Activated naive CD8-positive, alpha-beta T cell treated with anti-CD3 and anti-CD28 coated beads, Interleukin-2, amount 50 U/mL, for 24 hours (primary cell): ENCODE measurements at regions not wholly inside any gene's neighbourhood (a gene's known extent, or its start where the extent isn't known, plus 50 kb on each side); places are given as distances from the start of the nearest gene placed in this dataset.

Experiments
- ATAC-seq: fragments of 150-1000 bp; cut with Tn5 transposase; one replicate; pipeline ENCODE4 v1.10.0; 2021
- DNase-seq: peaks from one replicate; pipeline ENCODE4 v3.0.0; 2021
- H3K27ac Mint-ChIP-seq: one replicate; pipeline ENCODE4 v1.8.0; 2021; ENCODE audit warnings: mild to moderate bottlenecking, mixed read lengths
- H3K27me3 Mint-ChIP-seq: one replicate; pipeline ENCODE4 v1.8.0; 2021; ENCODE audit warnings: mixed read lengths
- H3K36me3 Mint-ChIP-seq: one replicate; pipeline ENCODE4 v1.8.0; 2021; ENCODE audit warnings: low read depth, mixed read lengths
- H3K4me1 Mint-ChIP-seq: one replicate; pipeline ENCODE4 v1.8.0; 2021; ENCODE audit warnings: mixed read lengths
- H3K4me3 Mint-ChIP-seq: one replicate; pipeline ENCODE4 v1.8.0; 2021; ENCODE audit warnings: mild to moderate bottlenecking, moderate library complexity, mixed read lengths
- H3K9me3 Mint-ChIP-seq: one replicate; pipeline ENCODE4 v1.8.0; 2021; ENCODE audit warnings: mixed read lengths

DNA sequence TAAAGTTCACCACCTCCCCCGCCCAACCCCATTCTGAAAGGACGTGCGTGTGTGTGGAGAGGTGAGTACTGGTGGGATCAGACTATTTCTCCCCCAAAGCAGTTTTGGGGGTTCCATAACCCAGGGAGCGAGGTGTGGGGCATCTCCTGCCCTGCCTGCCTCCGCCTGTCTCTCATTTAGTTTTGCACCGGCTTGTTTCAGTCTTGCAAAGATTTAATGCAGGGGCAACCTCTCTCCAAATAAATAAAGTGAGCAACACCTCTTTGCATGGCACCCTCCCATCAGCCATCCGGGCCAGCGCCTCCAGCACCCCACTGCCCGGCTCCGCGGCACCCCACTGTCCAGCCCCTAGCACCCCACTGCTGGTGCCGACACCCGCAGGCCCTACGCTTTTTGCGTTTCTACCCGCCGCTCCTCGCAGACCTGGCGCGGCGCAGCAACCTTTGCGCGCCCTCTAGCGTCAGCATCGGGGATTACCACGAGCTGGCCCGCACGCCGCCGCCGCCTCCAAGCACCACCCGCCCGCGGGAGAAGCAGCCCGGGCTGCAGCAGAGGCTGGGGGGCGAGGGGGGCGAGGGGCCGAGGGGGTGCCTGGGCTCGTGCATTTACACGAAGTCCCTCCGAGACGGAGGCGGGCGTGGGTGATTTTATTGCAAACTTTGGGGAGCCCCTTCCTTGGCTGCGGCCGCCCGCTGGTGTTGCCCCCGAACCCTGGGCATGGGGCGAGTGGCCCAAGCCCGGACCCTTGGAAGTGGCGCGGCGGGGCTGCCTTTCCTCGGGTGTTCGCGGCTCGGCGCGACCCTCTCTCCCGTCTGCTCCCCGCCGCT is 55.8 kb upstream of the VRK1 start:
- Mint-ChIP-seq H3K36me3 (no peaks in the 10 kb centered on the region), H3K27ac (no peak overlapping the region), H3K9me3 (no peaks in the 10 kb centered on the region), H3K4me3 (peak overlapping the region; percentile 48), H3K27me3 (peaks cover 57% of the 10 kb centered on the region), H3K4me1 (peaks cover 3% of the 10 kb centered on the region)
- DNase-seq (peak; percentile 82), ATAC-seq (peak; percentile 79)

GRCh38 chr14:96744262-96744661 is 52.9 kb upstream of the VRK1 start:
- peaks cover 40% of the 10 kb centered on the region for H3K27me3 Mint-ChIP-seq
- peaks cover 3% of the 10 kb centered on the region for H3K4me1 Mint-ChIP-seq
- no peak for DNase-seq
- H3K9me3 Mint-ChIP-seq = no peaks in the 10 kb centered on the region
- no peaks in the 10 kb centered on the region for H3K36me3 Mint-ChIP-seq
- ATAC-seq = no peak
- H3K4me3 Mint-ChIP-seq = no peak overlapping the region
- no peak overlapping the region for H3K27ac Mint-ChIP-seq

DNA sequence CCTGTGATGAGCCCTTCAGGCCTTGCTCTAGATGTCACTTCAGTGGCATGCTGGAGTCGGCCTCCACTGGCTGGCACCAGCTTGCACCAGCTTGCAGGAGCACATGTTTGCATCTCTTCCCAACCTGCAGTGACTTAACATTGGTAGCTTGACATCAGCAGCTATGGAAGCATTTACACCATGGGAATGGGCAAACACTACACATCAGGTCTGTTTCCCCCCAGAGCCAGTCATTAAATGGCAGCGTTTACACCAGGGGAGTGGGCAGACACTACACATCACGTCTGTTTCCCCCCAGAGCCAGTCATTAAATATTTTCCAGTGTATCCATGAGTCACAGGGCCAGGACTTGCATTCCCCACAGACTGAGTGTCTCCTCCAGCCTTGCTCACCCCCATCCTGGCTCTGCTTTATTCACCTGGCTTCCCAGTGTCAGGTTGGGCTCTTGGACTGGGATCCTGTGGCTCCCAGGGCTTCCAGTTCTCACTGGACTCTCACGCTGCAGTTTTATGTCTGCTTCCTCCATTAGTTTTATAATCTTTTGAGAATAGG is 51.6 kb upstream of the VRK1 start:
- DNase-seq = no peak
- no peaks in the 10 kb centered on the region for H3K36me3 Mint-ChIP-seq
- peaks cover 30% of the 10 kb centered on the region for H3K27me3 Mint-ChIP-seq
- no peak overlapping the region for H3K27ac Mint-ChIP-seq
- ATAC-seq = no peak
- no peaks in the 10 kb centered on the region for H3K9me3 Mint-ChIP-seq
- H3K4me3 Mint-ChIP-seq = no peak overlapping the region
- H3K4me1 Mint-ChIP-seq = peaks cover 3% of the 10 kb centered on the region

DNA sequence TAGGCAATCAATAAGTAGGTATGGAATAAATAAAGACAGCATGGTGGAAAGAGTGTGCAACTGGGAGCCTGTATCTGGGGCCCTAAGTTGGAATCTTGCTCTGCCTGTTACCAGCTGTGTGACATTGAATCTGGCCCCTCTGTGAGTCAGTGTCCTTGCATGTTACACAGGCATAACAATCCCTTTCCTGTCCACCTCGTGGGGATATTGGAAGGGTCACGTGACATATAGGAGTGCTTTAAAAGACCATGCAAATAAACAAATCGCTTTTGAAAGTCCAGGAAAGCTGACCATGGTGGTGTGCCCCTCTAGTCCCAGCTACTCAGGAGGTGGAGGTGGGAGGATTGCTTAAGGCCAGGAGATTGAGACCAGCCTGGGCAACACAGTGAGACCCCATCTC is 51.1 kb upstream of the VRK1 start:
- ATAC-seq = no peak
- no peak overlapping the region for H3K27ac Mint-ChIP-seq
- no peak for DNase-seq
- no peaks in the 10 kb centered on the region for H3K9me3 Mint-ChIP-seq
- peaks cover 3% of the 10 kb centered on the region for H3K4me1 Mint-ChIP-seq
- H3K4me3 Mint-ChIP-seq = no peak overlapping the region
- H3K27me3 Mint-ChIP-seq = peaks cover 25% of the 10 kb centered on the region
- no peaks in the 10 kb centered on the region for H3K36me3 Mint-ChIP-seq

DNA sequence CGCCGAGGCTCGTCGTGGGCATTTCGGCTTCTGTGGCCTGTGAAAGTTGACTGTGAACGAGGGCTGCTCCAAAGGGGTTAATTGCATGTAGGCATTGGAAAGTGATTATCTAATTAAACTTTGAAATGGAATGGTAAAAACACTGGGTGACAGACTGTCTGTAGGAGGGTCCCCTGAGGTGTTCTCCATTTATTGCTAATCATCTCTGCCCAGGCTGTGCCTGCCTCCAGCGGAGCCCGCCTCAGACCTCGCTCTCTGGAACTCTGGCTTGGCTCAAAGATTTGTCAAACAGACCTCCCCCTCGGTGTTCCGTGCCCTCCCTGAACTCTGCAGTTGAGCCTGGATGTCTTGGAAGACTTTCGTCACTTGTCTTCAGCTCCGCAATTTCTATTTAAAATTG is 50.2 kb upstream of the VRK1 start:
- peaks cover 20% of the 10 kb centered on the region for H3K27me3 Mint-ChIP-seq
- no peak for ATAC-seq

More for the DNA sequence above, 50.2 kb upstream of the VRK1 start:
- Mint-ChIP-seq H3K4me3 (no peak overlapping the region), H3K27ac (no peak overlapping the region), H3K9me3 (no peaks in the 10 kb centered on the region), H3K4me1 (peaks cover 1% of the 10 kb centered on the region), H3K36me3 (no peaks in the 10 kb centered on the region)
- no peak for DNase-seq
